ENCODE measurements at regions not wholly inside any gene's neighbourhood (a gene's known extent, or its start where the extent isn't known, plus 50 kb on each side); places are given as distances from the start of the nearest gene placed in this dataset.

DNA sequence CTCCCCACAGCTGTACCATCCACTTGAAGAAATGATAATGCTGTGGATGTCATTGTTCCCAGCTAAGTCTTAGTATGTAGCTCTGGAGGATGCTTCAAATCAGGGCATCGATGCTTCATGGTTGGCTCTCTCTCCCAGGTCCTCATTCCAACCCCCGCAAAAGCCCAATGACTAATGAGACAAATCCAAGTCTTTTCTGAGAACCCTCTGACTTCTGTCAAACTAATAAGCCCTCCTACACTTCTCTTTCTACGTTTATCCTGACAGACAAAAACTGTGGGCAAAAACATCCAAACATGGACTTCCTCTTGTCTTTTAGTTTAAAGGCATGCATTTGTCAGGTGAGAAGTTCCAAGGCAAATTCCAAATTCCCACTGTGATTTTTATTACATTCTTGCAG, 260.4 kb upstream of the TAC1 start:
- no peak for TF ChIP-seq EP300 (IDR thresholded peaks at IDR 0.05)
- TF ChIP-seq, protein P1, sequence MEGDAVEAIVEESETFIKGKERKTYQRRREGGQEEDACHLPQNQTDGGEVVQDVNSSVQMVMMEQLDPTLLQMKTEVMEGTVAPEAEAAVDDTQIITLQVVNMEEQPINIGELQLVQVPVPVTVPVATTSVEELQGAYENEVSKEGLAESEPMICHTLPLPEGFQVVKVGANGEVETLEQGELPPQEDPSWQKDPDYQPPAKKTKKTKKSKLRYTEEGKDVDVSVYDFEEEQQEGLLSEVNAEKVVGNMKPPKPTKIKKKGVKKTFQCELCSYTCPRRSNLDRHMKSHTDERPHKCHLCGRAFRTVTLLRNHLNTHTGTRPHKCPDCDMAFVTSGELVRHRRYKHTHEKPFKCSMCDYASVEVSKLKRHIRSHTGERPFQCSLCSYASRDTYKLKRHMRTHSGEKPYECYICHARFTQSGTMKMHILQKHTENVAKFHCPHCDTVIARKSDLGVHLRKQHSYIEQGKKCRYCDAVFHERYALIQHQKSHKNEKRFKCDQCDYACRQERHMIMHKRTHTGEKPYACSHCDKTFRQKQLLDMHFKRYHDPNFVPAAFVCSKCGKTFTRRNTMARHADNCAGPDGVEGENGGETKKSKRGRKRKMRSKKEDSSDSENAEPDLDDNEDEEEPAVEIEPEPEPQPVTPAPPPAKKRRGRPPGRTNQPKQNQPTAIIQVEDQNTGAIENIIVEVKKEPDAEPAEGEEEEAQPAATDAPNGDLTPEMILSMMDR (IDR thresholded peaks at IDR 0.05), result no peak
- no peak for TF ChIP-seq POLR2AphosphoS5 (IDR thresholded peaks at IDR 0.05)
